GM19452 (cell line): ENCODE measurements at regions not wholly inside any gene's neighbourhood (a gene's known extent, or its start where the extent isn't known, plus 50 kb on each side); places are given as distances from the start of the nearest gene placed in this dataset.

Experiments
- ATAC-seq: cut with Tn5 transposase; IDR thresholded peaks from one replicate; pipeline ENCODE4 v1.9.1; 2021; ENCODE audit not compliant: unreplicated experiment

DNA sequence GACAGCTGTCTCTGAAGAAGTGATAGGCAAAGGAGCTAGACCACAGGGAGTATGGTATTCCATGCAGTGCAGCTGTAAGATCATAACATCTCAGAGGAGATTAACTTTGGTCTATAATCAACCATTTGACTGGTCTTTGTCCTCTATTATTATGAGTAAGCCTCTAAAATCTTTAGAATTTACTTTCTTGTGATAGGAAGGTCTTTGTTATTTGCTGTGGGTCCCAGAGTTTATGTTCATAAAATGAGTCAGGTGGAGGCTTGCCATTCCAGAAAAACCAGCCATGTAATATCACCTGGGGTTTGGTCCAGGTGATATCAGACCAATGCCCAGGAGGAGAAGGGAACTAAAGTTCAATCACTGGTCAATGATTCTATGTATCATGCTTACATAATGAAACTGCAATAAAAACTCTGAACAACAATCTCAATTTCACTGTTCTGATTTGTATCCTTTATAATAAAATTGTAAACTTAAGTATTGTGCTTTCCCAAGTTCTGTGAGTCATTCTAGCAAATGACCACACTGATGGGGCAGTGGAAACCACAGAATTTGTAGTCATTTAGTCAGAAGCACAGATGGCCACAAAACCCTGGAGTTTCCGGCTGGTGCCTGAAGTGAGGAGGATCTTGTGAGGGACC is 239.6 kb upstream of the TRAM1L1 start:
- no peak for ATAC-seq

DNA sequence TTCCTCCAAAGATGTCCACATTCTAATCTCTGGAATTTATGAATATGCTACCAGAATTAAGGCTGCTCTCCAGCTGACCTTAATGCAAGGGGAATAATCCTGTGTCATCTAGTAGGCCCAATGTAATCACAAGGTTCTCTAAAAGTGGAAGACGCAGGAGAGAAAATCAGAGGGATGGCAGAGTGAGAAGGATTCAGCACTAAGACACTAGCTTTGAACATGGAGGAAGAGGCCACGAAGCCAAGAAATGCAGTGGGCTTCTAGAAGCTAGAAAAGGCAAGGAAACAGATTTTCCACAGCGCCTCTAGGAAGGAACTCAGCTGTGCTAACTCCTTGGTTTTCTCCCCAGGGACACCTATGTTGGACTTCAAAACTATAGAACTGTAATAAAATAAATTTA is 240.7 kb upstream of the TRAM1L1 start:
- no peak for ATAC-seq

DNA sequence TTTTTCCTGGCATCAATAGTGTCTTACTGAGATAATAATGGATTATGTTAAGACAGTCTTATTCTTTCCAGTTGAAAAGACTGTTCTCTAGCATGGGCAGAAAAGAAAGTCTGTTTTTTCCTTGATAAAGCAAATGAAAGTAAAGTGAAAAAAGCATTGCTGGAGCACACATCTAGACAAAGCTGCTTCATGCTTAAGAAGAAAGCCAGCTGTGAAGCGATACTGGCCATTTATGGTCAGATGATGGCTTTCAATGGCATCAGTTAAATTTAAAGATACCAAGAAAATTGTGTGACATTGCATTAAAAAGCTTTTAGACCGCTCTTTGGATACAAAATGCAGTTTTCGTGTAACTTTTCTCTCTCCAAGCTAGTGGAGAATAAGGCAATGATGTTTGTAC is 242.1 kb upstream of the TRAM1L1 start:
- ATAC-seq: no peak

DNA sequence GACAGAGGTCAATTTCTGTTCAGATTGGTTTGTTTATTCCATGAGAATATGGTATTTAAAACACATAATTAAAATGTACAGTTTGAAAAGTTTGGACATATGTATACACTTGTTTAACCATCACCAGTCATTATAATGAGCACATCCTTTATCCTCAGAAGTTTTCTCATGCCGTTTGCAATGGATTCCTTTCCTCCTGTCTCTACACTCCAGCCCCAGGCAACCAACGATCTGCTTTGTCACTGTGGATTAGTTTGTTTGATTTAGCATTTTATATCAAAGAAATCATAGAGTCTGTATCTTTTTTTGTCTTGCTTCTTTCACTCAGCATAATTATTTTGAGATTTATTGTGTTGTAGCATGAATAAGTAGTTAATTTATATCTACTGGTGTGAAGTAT is 243.0 kb upstream of the TRAM1L1 start:
- ATAC-seq: no peak

DNA sequence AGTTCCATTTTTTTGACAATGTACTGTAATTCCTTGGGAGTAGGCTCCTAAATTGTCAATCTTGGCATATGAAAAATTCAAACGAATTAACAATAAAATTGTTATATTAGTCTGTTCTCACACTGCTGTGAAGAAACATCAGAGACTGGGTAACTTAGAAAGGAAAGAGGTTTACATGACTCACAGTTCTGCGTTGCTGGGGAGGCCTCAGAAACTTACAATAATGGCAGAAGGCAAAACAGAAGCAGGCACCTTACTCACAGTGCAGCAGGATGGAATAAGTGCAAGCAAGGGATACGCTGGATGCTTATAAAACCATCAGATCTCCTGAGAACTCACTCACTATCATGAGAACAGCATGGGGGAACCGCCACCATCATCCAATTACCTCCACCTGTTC is 246.4 kb upstream of the TRAM1L1 start:
- ATAC-seq: no peak

DNA sequence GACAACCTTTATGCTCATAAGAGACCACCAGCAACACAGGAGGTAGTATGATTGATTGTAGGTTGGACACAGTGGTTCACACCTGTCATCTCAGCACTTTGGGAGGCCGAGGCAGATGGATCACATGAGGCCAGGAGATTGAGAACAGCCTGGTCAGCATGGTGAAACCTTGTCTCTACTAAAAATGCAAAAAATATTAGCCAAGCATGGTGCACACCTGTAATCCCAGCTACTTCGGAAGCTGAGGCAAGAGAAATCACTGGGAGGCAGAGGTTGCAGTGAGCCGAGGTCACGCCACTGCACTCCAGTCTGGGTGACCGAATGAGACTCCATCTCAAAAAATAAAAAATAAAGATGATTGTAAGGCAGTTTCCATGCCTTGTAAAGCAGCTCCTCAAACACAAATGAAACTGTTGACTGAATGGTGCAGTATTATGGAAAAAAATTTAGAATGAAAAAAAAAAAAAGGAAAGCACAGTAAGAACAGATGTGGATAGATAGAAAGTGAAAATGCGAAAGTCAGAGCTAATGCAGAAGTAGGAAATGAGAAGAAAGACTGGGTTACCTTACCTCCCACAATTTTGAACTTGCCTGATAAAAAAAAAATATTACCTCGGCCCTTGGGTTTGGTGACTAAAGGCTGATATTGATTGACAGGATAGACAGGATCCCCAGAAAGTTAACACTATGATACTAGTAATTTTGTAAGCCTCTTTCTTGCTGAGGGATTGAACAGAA is 249.2 kb upstream of the TRAM1L1 start:
- ATAC-seq: no peak

DNA sequence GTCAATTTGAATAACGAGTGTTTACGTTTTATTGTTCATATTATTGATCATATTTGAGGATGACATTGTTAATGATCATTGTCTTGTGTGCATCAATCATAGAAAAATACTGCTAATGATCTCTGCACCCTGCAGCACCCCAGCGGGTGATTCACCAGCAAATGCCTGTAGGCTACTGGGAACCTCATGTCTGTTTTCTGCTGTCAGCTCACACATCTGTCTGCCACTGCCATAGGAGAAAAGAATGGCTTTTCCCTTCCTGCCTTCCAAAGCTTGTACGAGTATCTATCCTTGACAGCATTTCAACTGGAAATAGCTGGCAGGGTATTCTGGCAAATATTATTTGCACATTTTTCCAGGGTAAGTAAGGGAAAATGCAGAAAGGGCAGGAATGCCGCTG is 272.1 kb upstream of the TRAM1L1 start:
- ATAC-seq: no peak

DNA sequence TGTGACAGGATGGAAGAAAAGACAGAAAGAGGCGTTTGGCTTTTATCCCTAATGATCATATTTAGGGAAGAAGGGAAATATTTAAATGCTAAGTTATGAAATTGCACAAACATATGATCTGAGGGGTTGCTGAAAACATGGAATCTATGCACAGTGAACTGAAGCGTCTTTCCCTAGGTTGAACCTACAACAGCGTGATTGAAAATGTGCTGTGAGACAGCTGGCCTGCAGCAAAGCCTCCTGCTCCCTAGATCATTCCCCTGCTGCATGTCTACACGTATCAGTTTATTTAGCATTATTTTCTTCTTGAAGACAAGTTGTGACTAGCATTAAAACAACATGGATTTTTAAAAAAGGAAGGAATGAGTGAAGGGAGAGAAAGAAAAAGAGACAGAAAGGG is 272.5 kb upstream of the TRAM1L1 start:
- ATAC-seq: no peak

DNA sequence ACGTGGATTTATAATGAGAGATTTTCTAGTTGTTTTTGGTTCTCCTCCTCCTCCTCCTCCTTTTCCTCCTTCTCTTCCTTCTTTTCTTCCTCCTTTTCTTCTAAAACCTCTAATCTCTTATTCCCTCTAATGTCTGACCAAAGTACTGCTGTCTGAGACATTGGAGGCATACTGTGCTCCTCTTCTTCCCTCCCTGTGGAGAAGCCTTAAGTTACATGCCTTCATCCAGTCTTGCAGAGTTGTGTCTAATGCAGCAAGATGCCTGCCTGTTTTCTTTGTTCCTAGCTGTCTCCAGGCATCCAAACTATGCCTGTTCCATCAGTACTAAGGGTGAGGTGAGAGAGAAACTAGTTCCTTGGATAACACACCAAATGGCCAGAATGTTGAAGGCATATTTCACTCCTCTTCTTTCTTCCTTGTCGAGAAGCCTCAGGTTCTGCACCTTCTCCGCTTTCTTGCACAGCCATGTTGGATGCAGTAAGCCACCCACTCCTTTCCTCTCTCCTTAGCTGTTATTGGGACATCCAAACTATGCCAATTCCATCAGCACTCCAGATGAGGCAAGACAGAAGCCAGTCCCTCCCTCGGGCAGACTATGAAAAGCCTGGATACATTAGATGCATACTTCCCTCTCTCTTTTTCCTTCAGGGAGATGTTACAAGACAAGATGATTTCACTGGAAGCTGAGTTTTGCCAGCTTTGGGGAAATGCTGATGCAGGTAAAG is 285.7 kb upstream of the TRAM1L1 start:
- no peak for ATAC-seq

DNA sequence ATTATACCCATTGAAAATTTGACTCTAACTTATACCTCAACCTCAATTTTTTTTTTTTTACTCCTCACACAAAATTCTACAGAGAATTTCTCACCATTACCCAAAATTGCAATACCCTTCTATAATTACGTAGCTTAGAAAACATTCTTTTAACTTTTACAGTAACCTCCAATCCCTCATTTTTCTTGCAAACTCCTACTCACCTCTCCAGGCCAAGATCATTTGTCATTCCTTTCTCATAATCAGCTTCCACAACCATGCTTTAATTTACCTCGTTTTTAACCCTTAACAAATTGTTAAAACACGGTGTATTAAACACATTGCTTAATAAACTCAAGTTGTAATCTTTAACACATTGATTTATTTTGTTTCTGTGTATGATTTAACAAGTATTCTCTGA is 289.7 kb upstream of the TRAM1L1 start:
- no peak for ATAC-seq

DNA sequence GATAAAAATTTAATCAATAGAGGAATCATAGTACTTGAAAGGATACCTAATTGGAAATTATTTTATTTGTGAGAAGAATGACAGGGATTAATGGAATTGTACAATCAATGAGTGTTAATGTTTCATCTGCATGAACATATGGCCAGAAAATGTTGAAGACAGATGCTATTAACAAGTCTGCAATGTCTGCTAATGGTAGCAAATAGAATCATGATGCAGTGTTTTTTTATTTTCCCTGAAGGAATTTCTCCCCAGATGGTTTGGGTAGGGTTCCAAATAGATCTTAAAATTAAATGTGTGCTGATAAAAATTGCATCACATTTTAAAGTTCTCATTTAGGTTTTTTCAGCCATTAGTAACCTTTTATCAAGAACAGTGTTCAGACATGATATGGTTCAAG is 291.3 kb upstream of the TRAM1L1 start:
- ATAC-seq: no peak

DNA sequence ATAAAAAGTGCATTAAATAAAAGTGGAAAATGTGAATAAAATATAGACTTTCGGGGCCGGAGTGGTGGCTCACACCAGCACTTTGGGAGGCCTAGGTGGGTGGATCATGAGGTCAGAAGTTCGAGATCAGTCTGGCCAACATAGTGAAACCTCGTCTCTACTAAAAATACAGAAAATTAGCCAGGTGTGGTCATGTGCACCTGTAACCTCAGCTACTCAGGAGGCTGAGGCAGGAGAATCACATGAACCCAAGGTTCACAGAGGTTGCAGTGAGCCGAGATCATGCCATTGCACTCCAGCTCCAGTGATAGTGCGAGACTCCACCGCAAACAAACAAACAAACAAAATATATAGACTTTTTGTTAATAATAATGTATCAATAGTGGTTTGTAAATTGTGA is 293.6 kb upstream of the TRAM1L1 start:
- no peak for ATAC-seq

DNA sequence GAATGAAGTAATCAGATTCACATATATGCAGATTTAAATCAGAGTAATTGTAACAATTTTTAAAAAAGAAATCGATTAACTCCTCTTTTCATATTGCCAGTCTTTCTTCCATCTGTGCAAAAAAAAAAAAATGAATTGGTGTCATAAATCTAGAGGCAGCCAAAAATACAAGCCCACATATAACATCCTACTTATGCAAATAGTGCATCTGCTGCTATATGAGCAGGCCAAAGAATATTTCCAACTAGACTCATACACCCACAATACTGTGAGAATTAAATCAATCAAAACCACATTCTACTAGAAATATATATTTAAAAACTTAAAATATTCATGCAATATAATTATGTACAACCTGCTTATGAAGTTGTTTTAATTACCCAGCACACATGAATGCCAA is 298.1 kb upstream of the TRAM1L1 start:
- ATAC-seq: no peak

DNA sequence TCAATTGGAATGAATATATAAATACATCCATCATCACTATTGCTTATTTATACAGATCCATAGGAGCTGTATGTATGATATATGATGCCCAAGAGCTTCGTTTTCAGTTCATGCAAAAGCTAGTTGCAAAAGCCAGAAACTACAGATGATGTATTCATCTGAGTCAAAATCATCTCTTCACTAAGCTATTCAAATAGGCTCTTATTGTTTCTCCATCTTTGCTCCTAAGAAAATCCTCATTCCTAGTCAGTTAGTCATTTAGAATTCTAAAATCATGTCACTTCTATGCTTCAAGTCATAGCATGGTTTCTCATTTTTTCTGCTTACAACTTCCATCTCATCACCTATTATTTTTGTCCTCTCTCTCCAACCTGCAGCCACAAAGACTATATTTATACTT is 300.1 kb upstream of the TRAM1L1 start:
- ATAC-seq: no peak

DNA sequence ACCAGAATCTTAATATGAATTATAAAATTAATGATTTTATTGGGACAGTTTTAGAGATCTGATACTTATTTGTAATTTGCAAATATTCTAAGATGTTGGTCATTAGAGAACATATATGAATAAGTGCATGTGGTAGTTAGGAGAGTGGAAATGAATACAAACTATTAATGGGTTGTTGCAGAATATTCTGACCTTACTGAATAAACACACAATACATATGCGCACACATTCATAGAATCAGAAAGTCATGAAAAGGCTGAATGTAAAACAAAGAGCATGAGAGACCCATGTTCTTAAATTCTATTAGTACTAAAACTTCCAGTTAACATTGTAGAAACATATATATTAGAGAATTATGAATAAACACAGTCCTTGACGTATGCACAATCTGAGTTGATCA is 301.7 kb upstream of the TRAM1L1 start:
- no peak for ATAC-seq

DNA sequence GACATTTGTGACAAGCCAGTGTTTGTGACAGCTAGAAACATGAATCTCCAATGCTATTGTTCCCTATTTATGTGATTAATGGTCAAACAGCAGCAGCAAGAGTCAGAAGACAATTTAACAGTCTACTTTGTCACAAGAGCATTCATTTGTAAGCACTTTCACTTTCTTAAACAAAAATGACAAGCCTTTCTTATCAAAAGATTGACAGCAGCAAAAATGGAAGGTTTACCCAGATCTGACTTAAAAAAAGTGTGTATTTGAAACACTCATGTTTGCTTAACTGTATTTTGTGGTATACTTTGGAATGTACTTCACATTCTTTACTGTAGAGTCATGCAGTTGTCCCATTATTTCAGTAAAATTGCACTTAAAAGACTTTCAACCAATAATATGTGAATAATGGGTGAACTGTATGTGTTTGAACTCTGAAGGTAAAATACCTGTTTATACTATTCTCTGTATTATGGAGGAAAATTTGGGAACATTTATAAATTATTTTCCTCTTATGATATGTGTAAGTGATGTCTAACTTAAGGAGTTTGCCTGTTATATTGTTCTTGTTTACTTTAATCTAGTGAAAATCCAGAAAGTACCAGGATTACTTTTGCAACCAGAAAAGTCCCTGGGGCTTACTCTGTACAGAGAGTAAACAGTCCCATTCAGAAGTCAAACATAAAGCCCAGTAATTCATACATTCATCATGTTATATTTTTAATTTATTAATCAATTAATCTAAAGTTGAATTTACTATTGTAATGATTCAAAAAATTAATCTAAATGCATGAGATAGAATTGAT is 314.9 kb upstream of the TRAM1L1 start:
- ATAC-seq: no peak

DNA sequence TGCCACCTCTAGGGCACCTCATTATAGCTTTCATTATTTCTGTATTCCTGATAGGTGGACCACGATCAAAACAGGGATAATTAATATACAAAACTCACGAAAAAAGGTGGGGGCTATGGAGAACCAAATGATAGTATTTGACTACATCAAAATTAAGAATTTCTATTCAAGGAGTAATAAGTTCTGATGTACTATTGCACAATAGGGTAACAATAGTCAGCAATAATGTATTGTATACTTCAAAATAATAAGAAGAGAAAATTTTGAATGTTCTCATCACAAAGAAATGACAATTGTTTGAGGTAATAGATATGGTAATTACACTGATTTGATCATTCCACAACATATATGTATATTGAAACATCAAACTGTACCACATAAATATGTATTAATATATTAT is 327.3 kb upstream of the TRAM1L1 start:
- ATAC-seq: no peak

DNA sequence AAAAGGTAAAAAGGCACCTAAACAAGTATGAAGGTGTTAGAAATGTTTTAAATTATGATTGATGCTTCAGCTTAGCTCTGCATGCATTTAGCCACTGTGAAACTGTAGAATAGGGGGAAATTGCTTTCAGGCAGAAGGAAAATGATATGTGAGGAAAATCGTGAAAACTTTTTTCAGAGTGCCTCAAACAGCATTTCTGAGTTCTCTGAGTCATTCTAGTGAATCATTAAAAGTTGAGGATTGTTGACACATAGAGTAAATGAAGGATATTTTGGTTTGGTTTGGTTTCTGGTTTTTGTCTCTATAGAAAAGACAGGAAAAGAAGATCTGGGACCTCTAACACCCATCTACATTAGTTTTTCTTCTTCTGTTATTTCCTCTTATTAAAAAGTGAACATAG is 332.5 kb upstream of the TRAM1L1 start:
- ATAC-seq: no peak

DNA sequence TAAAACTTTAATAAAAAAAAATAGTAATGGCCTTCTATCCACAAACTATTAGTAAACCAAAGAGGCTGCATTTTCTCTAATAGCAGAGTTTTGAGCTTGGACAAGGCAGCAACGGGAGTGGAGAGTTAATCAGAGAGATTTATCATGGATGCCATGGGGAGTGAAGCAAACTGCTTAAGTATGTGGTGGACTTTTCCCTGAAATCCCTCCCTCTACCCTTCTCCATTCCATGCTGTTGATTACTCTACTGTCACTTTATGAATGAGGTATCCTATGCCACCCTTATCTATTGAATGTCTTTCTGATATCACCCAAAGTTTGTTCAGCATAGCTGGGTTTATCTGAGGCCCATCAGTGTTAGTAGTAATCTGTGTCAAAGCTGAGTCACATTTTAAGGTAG is 335.6 kb upstream of the TRAM1L1 start:
- ATAC-seq: no peak

DNA sequence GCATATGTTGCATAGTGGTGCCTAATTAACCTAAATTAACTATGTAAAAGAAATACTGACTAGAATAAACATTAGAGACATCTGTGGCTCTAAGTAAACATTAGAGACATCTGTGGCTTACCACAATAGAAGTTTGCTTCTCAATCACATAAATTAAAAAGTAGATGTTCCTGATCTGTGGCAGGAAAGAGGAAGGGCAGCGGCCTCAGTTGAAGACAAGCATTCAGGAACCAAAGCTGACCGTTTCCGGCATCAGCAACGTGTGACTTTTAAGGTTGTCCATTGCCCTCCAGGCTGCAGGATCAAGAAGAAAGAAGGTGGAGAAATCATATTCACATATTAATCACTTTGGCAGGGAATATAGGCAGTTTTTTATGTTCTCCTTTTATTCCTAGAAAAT is 336.3 kb upstream of the TRAM1L1 start:
- no peak for ATAC-seq

DNA sequence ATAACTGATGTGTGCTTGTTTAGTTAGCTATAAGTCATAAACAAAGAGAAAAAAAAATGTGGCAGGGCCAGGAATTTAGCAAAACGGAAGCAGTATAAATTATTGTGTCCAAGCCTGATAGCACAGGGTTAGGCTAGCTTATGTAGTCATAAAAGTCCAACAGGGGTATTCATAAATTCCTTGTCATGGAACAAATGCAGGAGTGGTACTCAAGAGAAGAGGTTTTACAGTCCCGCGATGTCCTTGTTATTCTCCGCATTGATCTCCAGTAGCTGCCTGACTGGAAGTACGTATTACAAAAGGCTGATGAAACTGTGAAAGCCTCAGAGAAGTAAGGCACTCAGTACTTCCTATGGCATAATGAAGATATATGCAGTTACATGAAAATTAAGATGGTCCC is 336.9 kb upstream of the TRAM1L1 start:
- ATAC-seq: no peak

DNA sequence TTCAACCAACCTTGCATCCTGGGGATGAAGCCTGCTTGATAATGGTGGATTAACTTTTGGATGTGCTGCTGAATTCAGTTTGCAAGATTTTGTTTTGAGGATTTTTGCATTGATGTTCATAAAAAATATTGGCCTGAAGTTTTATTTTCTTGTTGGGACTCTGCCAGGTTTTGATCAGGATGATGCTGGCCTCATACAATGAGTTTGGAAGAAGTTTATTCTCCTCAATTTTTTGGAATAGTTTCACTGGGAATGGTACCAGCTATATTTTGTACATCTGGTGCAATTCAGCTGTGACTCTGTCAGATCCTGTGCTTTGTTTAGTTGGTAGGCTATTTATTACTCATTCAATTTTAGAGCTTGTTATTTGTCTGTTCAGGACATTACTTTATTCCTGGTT is 340.3 kb upstream of the TRAM1L1 start:
- no peak for ATAC-seq
